OCI-LY3 (cell line): ENCODE measurements at regions not wholly inside any gene's neighbourhood (a gene's known extent, or its start where the extent isn't known, plus 50 kb on each side); places are given as distances from the start of the nearest gene placed in this dataset.

Source experiments
- H2AFZ ChIP-seq: fragments of 200-600, 300-600 bp; shearing (Covaris generic); 2 replicates; pipeline ENCODE4 v1.6.0; 2014; ENCODE audit warnings: antibody characterized with exemption, low read depth, low read length
- H3K27ac ChIP-seq: fragments of 200-600, 300-600 bp; sonication (generic); 2 replicates; pipeline ENCODE4 v1.5.1; 2014; ENCODE audit warnings: mild to moderate bottlenecking, low read length, moderate library complexity, mixed read lengths
- H3K27me3 ChIP-seq: fragments of 200-600, 300-600 bp; sonication (generic); 2 replicates; pipeline ENCODE4 v1.6.1; 2014; ENCODE audit warnings: low read depth, low read length, mixed read lengths
- H3K36me3 ChIP-seq: fragments of 200-600, 300-600 bp; sonication (generic); replicated peaks from 2 replicates; pipeline ENCODE3; 2014; ENCODE audit warnings: low read depth, low read length, mixed read lengths
- H3K4me1 ChIP-seq: fragments of 300-600, 200-600 bp; sonication (generic); 2 replicates; pipeline ENCODE4 v1.6.1; 2014; ENCODE audit warnings: low read length, mixed read lengths
- H3K4me2 ChIP-seq: fragments of 200-600, 300-600 bp; sonication (generic); 2 replicates; pipeline ENCODE4 v1.6.1; 2014; ENCODE audit warnings: low read length, mixed read lengths
- H3K4me3 ChIP-seq: fragments of 300-600, 200-600 bp; sonication (generic); 2 replicates; pipeline ENCODE4 v1.5.1; 2014; ENCODE audit warnings: antibody characterized with exemption, mild to moderate bottlenecking, low read length, moderate library complexity
- H3K79me2 ChIP-seq: fragments of 300-600, 200-600 bp; shearing (Covaris generic); 2 replicates; pipeline ENCODE4 v1.6.1; 2014; ENCODE audit warnings: mild to moderate bottlenecking, low read length, mixed read lengths
- H3K9ac ChIP-seq: fragments of 300-600, 200-600 bp; shearing (Covaris generic); 2 replicates; pipeline ENCODE4 v1.6.0; 2014; ENCODE audit warnings: mild to moderate bottlenecking, low read length, moderate library complexity
- H3K9me3 ChIP-seq: fragments of 200-600, 300-600 bp; shearing (Covaris generic); 2 replicates; pipeline ENCODE4 v1.6.1; 2014; ENCODE audit warnings: low read length, mixed read lengths; ENCODE audit not compliant: insufficient read depth
- H4K20me1 ChIP-seq: fragments of 200-600, 300-600 bp; sonication (generic); 2 replicates; pipeline ENCODE4 v1.6.1; 2016; ENCODE audit warnings: low read length, mixed read lengths; ENCODE audit not compliant: insufficient read depth
- CTCF ChIP-seq: fragments of 200-600, 300-600 bp; sonication (generic); IDR thresholded peaks from 2 replicates; pipeline ENCODE4 v1.5.1; 2014; ENCODE audit warnings: antibody characterized with exemption, low read length, low read depth
- EZH2phosphoT487 ChIP-seq: fragments of 200-600 bp; shearing (Covaris generic); IDR thresholded peaks from 2 replicates; pipeline ENCODE4 v1.6.1; 2018; ENCODE audit warnings: antibody characterized with exemption, mixed run types, low read depth

- Histone ChIP-seq H3K36me3 (no peaks in the 10 kb centered on the region), H3K9me3 (peaks cover 4% of the 10 kb centered on the region; the same call in 1 of the 2 replicates), H4K20me1 (no peaks in the 10 kb centered on the region), H3K4me2 (no peak overlapping the region), H3K9ac (no peak overlapping the region), H3K27me3 (no peaks in the 10 kb centered on the region), H3K4me1 (peaks cover 7% of the 10 kb centered on the region; the same call in 1 of the 2 replicates), H3K4me3 (no peak overlapping the region), H3K79me2 (no peaks in the 10 kb centered on the region), H3K27ac (no peak overlapping the region), H2AFZ (no peak overlapping the region)
- TF ChIP-seq CTCF: no peak
These were observed 253.1 kb upstream of the IRF2BP2 start for GRCh38 chr1:234862944-234863515.

- Histone ChIP-seq H4K20me1 (no peaks in the 10 kb centered on the region), H3K27me3 (no peaks in the 10 kb centered on the region), H3K4me1 (peaks cover 7% of the 10 kb centered on the region; the same call in 1 of the 2 replicates), H3K79me2 (no peaks in the 10 kb centered on the region), H3K9me3 (peaks cover 4% of the 10 kb centered on the region; the same call in 1 of the 2 replicates), H3K4me3 (no peak overlapping the region), H3K9ac (no peak overlapping the region), H3K27ac (no peak overlapping the region), H2AFZ (no peak overlapping the region), H3K36me3 (no peaks in the 10 kb centered on the region), H3K4me2 (no peak overlapping the region)
- TF ChIP-seq CTCF (no peak), EZH2phosphoT487 (no peak)
These were observed 252.5 kb upstream of the IRF2BP2 start for GRCh38 chr1:234862360-234862943.

GRCh38 chr1:234861761-234862160 is 251.8 kb upstream of the IRF2BP2 start:
- no peaks in the 10 kb centered on the region for H3K79me2 ChIP-seq
- no peak overlapping the region for H3K27ac ChIP-seq
- TF ChIP-seq CTCF: no peak
- peaks cover 4% of the 10 kb centered on the region; the same call in 1 of the 2 replicates for H3K9me3 ChIP-seq
- no peaks in the 10 kb centered on the region for H3K27me3 ChIP-seq
- no peak overlapping the region for H3K9ac ChIP-seq
- H3K4me3 ChIP-seq: no peak overlapping the region
- H3K36me3 ChIP-seq: no peaks in the 10 kb centered on the region
- no peak overlapping the region for H2AFZ ChIP-seq
- no peak overlapping the region for H3K4me2 ChIP-seq
- no peaks in the 10 kb centered on the region for H4K20me1 ChIP-seq
- H3K4me1 ChIP-seq: peaks cover 7% of the 10 kb centered on the region; the same call in 1 of the 2 replicates

- H3K27ac ChIP-seq: no peak overlapping the region
- TF ChIP-seq CTCF: no peak
- TF ChIP-seq EZH2phosphoT487: no peak
- H3K4me2 ChIP-seq: no peak overlapping the region
These were observed 251.1 kb upstream of the IRF2BP2 start for GRCh38 chr1:234861024-234861620.

More at GRCh38 chr1:234861024-234861620, 251.1 kb upstream of the IRF2BP2 start:
- Histone ChIP-seq H4K20me1 (no peaks in the 10 kb centered on the region), H2AFZ (no peak overlapping the region), H3K9me3 (peaks cover 4% of the 10 kb centered on the region; the same call in 1 of the 2 replicates), H3K4me3 (no peak overlapping the region), H3K79me2 (no peaks in the 10 kb centered on the region), H3K27me3 (no peaks in the 10 kb centered on the region), H3K9ac (no peak overlapping the region), H3K4me1 (peaks cover under 1% of the 10 kb centered on the region; the same call in 1 of the 2 replicates), H3K36me3 (no peaks in the 10 kb centered on the region)
